ENCODE measurements at regions not wholly inside any gene's neighbourhood (a gene's known extent, or its start where the extent isn't known, plus 50 kb on each side); places are given as distances from the start of the nearest gene placed in this dataset.

DNA sequence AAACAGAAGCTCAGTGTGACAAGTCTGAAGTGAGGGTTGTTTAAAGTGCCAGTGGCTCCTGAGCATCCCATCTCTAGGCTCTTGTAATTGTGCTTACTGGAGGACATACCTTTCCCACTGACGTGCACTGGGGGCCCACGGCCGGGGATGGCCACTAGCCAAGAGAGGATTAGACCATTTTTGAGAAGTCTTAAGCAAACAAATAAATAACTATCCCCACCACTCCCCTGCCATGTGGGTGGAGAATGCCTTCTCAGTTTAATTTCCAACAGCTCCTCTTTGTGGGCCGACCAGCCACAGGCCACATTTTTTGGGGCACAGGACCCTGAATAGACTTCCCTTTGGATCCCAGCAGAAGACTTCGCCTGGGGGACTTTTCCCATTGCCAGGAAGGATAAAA lies 125.0 kb upstream of the MSX1 start:
- Histone ChIP-seq H3K9me3 (ENCODE audit: control insufficient read depth, insufficient read depth, low read length) (no peaks in the 10 kb centered on the region), H3K4me1 (ENCODE audit: control insufficient read depth, insufficient read depth, low read length) (peaks cover 3% of the 10 kb centered on the region), H3K36me3 (ENCODE audit: control insufficient read depth, insufficient read depth, low read length) (no peaks in the 10 kb centered on the region), H3K9ac (ENCODE audit: low read depth, low read length) (no peak overlapping the region), H3K4me3 (ENCODE audit: low read depth, low read length) (no peak overlapping the region), H3K27me3 (ENCODE audit: control insufficient read depth, insufficient read depth, low read length) (no peaks in the 10 kb centered on the region)

DNA sequence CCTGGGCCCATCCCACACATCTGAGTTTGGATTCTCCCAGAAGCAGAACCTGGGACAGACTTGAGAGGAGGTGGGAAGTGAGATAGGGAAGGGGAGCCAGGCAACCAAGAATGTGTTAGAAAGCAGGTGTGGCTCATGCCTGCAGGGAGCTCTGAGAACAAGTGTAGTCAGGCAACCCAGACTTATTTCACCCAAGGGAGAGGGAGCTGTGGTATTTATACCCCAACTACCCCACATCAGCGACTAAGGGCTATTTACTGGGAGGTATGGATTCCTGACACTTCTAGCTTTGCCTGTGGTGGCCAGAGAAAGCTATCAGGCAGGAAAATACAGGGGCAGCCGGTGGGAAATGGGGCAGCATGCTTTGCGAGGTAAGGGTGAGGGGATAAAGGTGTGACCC lies 125.8 kb upstream of the MSX1 start:
- Histone ChIP-seq H3K36me3 (ENCODE audit: control insufficient read depth, insufficient read depth, low read length) (no peaks in the 10 kb centered on the region), H3K4me1 (ENCODE audit: control insufficient read depth, insufficient read depth, low read length) (peaks cover 3% of the 10 kb centered on the region), H3K4me3 (ENCODE audit: low read depth, low read length) (no peak overlapping the region), H3K27me3 (ENCODE audit: control insufficient read depth, insufficient read depth, low read length) (no peaks in the 10 kb centered on the region), H3K9me3 (ENCODE audit: control insufficient read depth, insufficient read depth, low read length) (no peaks in the 10 kb centered on the region), H3K9ac (ENCODE audit: low read depth, low read length) (no peak overlapping the region)

DNA sequence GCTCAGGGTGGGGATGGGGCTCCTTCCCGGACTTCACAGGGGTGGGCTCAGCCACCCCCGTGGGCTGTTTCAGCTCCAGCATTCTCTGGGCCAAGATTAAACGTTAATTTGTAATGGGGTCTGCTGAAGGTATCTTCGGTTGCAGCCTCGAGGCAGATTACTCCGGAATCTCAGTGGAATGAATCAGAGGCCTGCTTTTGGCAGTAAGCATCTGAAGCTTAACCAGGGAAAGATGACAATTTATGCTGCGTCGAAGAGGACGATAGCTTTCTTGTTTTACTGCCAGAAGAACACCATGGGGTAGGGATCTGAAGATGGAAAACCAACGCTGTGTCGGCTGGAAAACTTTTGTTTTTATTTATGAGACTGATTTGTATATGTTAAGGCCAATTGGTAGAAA lies 129.2 kb upstream of the MSX1 start:
- Histone ChIP-seq H3K27me3 (ENCODE audit: control insufficient read depth, insufficient read depth, low read length) (no peaks in the 10 kb centered on the region), H3K4me1 (ENCODE audit: control insufficient read depth, insufficient read depth, low read length) (peaks cover 3% of the 10 kb centered on the region), H3K36me3 (ENCODE audit: control insufficient read depth, insufficient read depth, low read length) (no peaks in the 10 kb centered on the region), H3K4me3 (ENCODE audit: low read depth, low read length) (no peak overlapping the region), H3K9me3 (ENCODE audit: control insufficient read depth, insufficient read depth, low read length) (peaks cover 5% of the 10 kb centered on the region), H3K9ac (ENCODE audit: low read depth, low read length) (no peak overlapping the region)

GRCh38 chr4:4729206-4729605 lies 130.3 kb upstream of the MSX1 start:
- Histone ChIP-seq H3K9ac (ENCODE audit: low read depth, low read length) (no peak overlapping the region), H3K36me3 (ENCODE audit: control insufficient read depth, insufficient read depth, low read length) (no peaks in the 10 kb centered on the region), H3K4me3 (ENCODE audit: low read depth, low read length) (no peak overlapping the region), H3K9me3 (ENCODE audit: control insufficient read depth, insufficient read depth, low read length) (peaks cover 7% of the 10 kb centered on the region), H3K27me3 (ENCODE audit: control insufficient read depth, insufficient read depth, low read length) (no peaks in the 10 kb centered on the region), H3K4me1 (ENCODE audit: control insufficient read depth, insufficient read depth, low read length) (peaks cover 3% of the 10 kb centered on the region)

DNA sequence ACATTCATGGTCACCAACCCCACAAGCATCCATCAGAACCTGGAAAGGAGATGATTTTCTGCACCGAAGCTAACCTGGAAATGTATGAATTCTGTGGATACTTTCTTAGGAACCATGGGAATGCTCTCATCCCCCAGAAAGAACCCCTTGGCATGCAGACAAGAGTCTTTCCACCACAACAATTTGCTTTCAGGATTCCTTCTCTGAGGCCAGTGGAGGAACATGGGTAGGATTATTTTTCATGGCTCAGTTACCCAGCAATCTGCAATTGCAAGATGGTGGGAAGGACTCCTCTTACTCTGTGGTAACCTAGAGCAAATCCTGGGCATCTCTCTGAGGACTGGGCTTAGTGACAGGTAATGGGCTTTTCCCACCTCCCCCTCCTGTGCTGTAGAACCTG lies 131.9 kb upstream of the MSX1 start:
- no peaks in the 10 kb centered on the region for H3K36me3 ChIP-seq (ENCODE audit: control insufficient read depth, insufficient read depth, low read length)
- peaks cover 3% of the 10 kb centered on the region for H3K4me1 ChIP-seq (ENCODE audit: control insufficient read depth, insufficient read depth, low read length)
- no peak overlapping the region for H3K4me3 ChIP-seq (ENCODE audit: low read depth, low read length)
- no peaks in the 10 kb centered on the region for H3K27me3 ChIP-seq (ENCODE audit: control insufficient read depth, insufficient read depth, low read length)
- H3K9me3 ChIP-seq (ENCODE audit: control insufficient read depth, insufficient read depth, low read length): peaks cover 7% of the 10 kb centered on the region
- H3K9ac ChIP-seq (ENCODE audit: low read depth, low read length): no peak overlapping the region

DNA sequence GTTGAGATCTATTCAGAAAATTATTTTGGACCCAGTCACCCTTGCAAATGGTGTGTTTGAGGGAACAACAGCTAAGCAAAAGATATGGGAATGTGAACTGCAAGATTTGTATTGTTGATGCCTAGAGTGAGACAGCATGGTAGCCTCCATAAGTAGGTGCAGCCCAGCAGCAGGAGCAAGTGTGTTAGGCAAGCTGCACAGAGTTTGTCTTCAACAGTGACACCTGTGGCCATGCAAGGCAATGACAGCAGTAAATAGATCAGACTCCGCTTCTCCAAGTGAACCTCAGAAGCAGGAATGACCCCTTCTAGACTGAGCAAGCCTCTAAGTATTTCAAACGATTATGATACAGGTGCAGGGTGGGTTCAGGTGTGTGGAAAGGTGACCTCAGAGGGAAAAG lies 133.4 kb upstream of the MSX1 start:
- Histone ChIP-seq H3K27me3 (ENCODE audit: control insufficient read depth, insufficient read depth, low read length) (no peaks in the 10 kb centered on the region), H3K9me3 (ENCODE audit: control insufficient read depth, insufficient read depth, low read length) (peaks cover 7% of the 10 kb centered on the region), H3K4me1 (ENCODE audit: control insufficient read depth, insufficient read depth, low read length) (peaks cover under 1% of the 10 kb centered on the region), H3K9ac (ENCODE audit: low read depth, low read length) (no peak overlapping the region), H3K4me3 (ENCODE audit: low read depth, low read length) (no peak overlapping the region), H3K36me3 (ENCODE audit: control insufficient read depth, insufficient read depth, low read length) (no peaks in the 10 kb centered on the region)

GRCh38 chr4:4724321-4724720 lies 135.1 kb upstream of the MSX1 start:
- Histone ChIP-seq H3K4me1 (ENCODE audit: control insufficient read depth, insufficient read depth, low read length) (no peaks in the 10 kb centered on the region), H3K27me3 (ENCODE audit: control insufficient read depth, insufficient read depth, low read length) (no peaks in the 10 kb centered on the region), H3K9ac (ENCODE audit: low read depth, low read length) (no peak overlapping the region), H3K9me3 (ENCODE audit: control insufficient read depth, insufficient read depth, low read length) (peaks cover 7% of the 10 kb centered on the region), H3K4me3 (ENCODE audit: low read depth, low read length) (no peak overlapping the region), H3K36me3 (ENCODE audit: control insufficient read depth, insufficient read depth, low read length) (no peaks in the 10 kb centered on the region)

- no peaks in the 10 kb centered on the region for H3K36me3 ChIP-seq (ENCODE audit: control insufficient read depth, insufficient read depth, low read length)
- no peaks in the 10 kb centered on the region for H3K27me3 ChIP-seq (ENCODE audit: control insufficient read depth, insufficient read depth, low read length)
- no peak overlapping the region for H3K4me3 ChIP-seq (ENCODE audit: low read depth, low read length)
- no peaks in the 10 kb centered on the region for H3K4me1 ChIP-seq (ENCODE audit: control insufficient read depth, insufficient read depth, low read length)
- H3K9me3 ChIP-seq (ENCODE audit: control insufficient read depth, insufficient read depth, low read length): peaks cover 7% of the 10 kb centered on the region
- no peak overlapping the region for H3K9ac ChIP-seq (ENCODE audit: low read depth, low read length)
These were observed 137.8 kb upstream of the MSX1 start for GRCh38 chr4:4721636-4722035.

GRCh38 chr4:4720646-4721045 lies 138.8 kb upstream of the MSX1 start:
- H3K4me1 ChIP-seq (ENCODE audit: control insufficient read depth, insufficient read depth, low read length): no peaks in the 10 kb centered on the region
- H3K9ac ChIP-seq (ENCODE audit: low read depth, low read length): no peak overlapping the region
- H3K4me3 ChIP-seq (ENCODE audit: low read depth, low read length): no peak overlapping the region
- no peaks in the 10 kb centered on the region for H3K27me3 ChIP-seq (ENCODE audit: control insufficient read depth, insufficient read depth, low read length)
- H3K9me3 ChIP-seq (ENCODE audit: control insufficient read depth, insufficient read depth, low read length): peaks cover 4% of the 10 kb centered on the region
- H3K36me3 ChIP-seq (ENCODE audit: control insufficient read depth, insufficient read depth, low read length): no peaks in the 10 kb centered on the region

DNA sequence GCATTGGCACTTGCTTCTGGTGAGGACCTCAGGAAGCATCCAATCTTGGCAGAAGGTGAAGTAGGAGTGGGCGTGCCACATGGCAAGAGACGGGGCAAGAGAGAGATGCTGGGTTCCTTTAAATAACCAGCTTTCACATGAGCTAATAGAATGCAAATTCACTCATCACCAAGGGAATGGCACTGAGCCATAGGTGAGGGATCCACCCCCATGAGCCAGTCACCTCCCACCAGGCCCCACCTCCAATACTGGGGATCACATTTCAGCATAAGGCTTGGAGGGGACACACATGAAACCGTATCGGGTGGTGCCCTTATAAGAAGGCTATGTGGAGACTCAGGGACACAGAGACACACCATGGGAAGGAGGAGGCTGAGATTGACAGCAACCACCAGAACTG lies 140.0 kb upstream of the MSX1 start:
- Histone ChIP-seq H3K9ac (ENCODE audit: low read depth, low read length) (no peak overlapping the region), H3K4me1 (ENCODE audit: control insufficient read depth, insufficient read depth, low read length) (no peaks in the 10 kb centered on the region), H3K9me3 (ENCODE audit: control insufficient read depth, insufficient read depth, low read length) (no peaks in the 10 kb centered on the region), H3K4me3 (ENCODE audit: low read depth, low read length) (no peak overlapping the region), H3K36me3 (ENCODE audit: control insufficient read depth, insufficient read depth, low read length) (no peaks in the 10 kb centered on the region), H3K27me3 (ENCODE audit: control insufficient read depth, insufficient read depth, low read length) (no peaks in the 10 kb centered on the region)

- H3K4me1 ChIP-seq (ENCODE audit: control insufficient read depth, insufficient read depth, low read length): peaks cover 3% of the 10 kb centered on the region
- no peak overlapping the region for H3K9ac ChIP-seq (ENCODE audit: low read depth, low read length)
- H3K9me3 ChIP-seq (ENCODE audit: control insufficient read depth, insufficient read depth, low read length): no peaks in the 10 kb centered on the region
- H3K27me3 ChIP-seq (ENCODE audit: control insufficient read depth, insufficient read depth, low read length): peaks cover under 1% of the 10 kb centered on the region
- no peak overlapping the region for H3K4me3 ChIP-seq (ENCODE audit: low read depth, low read length)
- no peaks in the 10 kb centered on the region for H3K36me3 ChIP-seq (ENCODE audit: control insufficient read depth, insufficient read depth, low read length)
These were observed 141.8 kb upstream of the MSX1 start for GRCh38 chr4:4717692-4718091.

GRCh38 chr4:4714331-4714730 lies 145.1 kb upstream of the MSX1 start:
- no peak overlapping the region for H3K9ac ChIP-seq (ENCODE audit: low read depth, low read length)
- H3K4me1 ChIP-seq (ENCODE audit: control insufficient read depth, insufficient read depth, low read length): peaks cover 6% of the 10 kb centered on the region
- peaks cover 2% of the 10 kb centered on the region for H3K27me3 ChIP-seq (ENCODE audit: control insufficient read depth, insufficient read depth, low read length)
- H3K4me3 ChIP-seq (ENCODE audit: low read depth, low read length): no peak overlapping the region
- H3K9me3 ChIP-seq (ENCODE audit: control insufficient read depth, insufficient read depth, low read length): no peaks in the 10 kb centered on the region
- no peaks in the 10 kb centered on the region for H3K36me3 ChIP-seq (ENCODE audit: control insufficient read depth, insufficient read depth, low read length)
